Activated CD4-positive, alpha-beta T cell treated with anti-CD3 and anti-CD28 coated beads, Interleukin-2, amount 10 ng/mL, durations not matched to agents 7 days and 5 days (primary cell): ENCODE measurements at regions not wholly inside any gene's neighbourhood (a gene's known extent, or its start where the extent isn't known, plus 50 kb on each side); places are given as distances from the start of the nearest gene placed in this dataset.
"Not testable (repeated sequence)": the region's sequence is repeated elsewhere in the genome, so short reads cannot be mapped to it uniquely, and the experiment has no call there.

Source experiments
- CTCF ChIA-PET: fragments of 350-600 bp; sonication (Branson Sonifier 250); formaldehyde crosslinking; loops from one replicate; lab custom pipeline; 2021; ENCODE audit warnings: antibody characterized with exemption; lab: Charles Lee
- POLR2A ChIA-PET: fragments of 350-600 bp; sonication (Branson Sonifier 250); formaldehyde crosslinking; loops from one replicate; lab custom pipeline; 2021; ENCODE audit warnings: antibody characterized with exemption; lab: Charles Lee
- DNase-seq: peaks from one replicate; pipeline ENCODE4 v3.0.0-alpha.2; 2020
- H3K27ac Mint-ChIP-seq: one replicate; pipeline ENCODE4 v1.8.0; 2021; ENCODE audit warnings: mild to moderate bottlenecking, moderate library complexity, mixed read lengths
- H3K27me3 Mint-ChIP-seq: one replicate; pipeline ENCODE4 v1.8.0; 2021; ENCODE audit warnings: mixed read lengths
- H3K36me3 Mint-ChIP-seq: one replicate; pipeline ENCODE4 v1.8.0; 2021; ENCODE audit warnings: low read depth, mixed read lengths
- H3K4me1 Mint-ChIP-seq: one replicate; pipeline ENCODE4 v1.8.0; 2021; ENCODE audit warnings: mixed read lengths
- H3K4me3 Mint-ChIP-seq: one replicate; pipeline ENCODE4 v1.8.0; 2021; ENCODE audit warnings: mild to moderate bottlenecking, moderate library complexity, mixed read lengths
- H3K9me3 Mint-ChIP-seq: one replicate; pipeline ENCODE4 v1.8.0; 2021; ENCODE audit warnings: mixed read lengths

- no peak overlapping the region for H3K27ac Mint-ChIP-seq
- no peaks in the 10 kb centered on the region for H3K9me3 Mint-ChIP-seq
- H3K4me3 Mint-ChIP-seq = no peak overlapping the region
- no peaks in the 10 kb centered on the region for H3K4me1 Mint-ChIP-seq
- ChIA-PET CTCF (interaction anchor here (1.0 kb wide), 1 partner anchor 79 kb away, joined by 3 read pairs; no protein-coding TSS in a partner anchor), POLR2A (no interaction called here)
- H3K36me3 Mint-ChIP-seq = no peaks in the 10 kb centered on the region
- DNase-seq = no peak
- no peaks in the 10 kb centered on the region for H3K27me3 Mint-ChIP-seq
These were observed 464.9 kb downstream of the PDZRN4 start for GRCh38 chr12:41652981-41653380.

- CTCF ChIA-PET = interaction anchor here (0.7 kb wide), 1 partner anchor 334 kb away, joined by 3 read pairs; no protein-coding TSS in a partner anchor
These were observed 457.5 kb downstream of the PDZRN4 start for GRCh38 chr12:41645624-41646023.

GRCh38 chr12:41642808-41643207 is 454.7 kb downstream of the PDZRN4 start:
- POLR2A ChIA-PET, H3K27ac Mint-ChIP-seq, H3K9me3 Mint-ChIP-seq, H3K4me3 Mint-ChIP-seq, H3K27me3 Mint-ChIP-seq, H3K36me3 Mint-ChIP-seq, DNase-seq, CTCF ChIA-PET, H3K4me1 Mint-ChIP-seq: not testable (repeated sequence)

More at GRCh38 chr12:41645624-41646023, 457.5 kb downstream of the PDZRN4 start:
- POLR2A ChIA-PET = no interaction called here
- H3K27me3 Mint-ChIP-seq = no peaks in the 10 kb centered on the region
- DNase-seq = no peak
- no peaks in the 10 kb centered on the region for H3K36me3 Mint-ChIP-seq
- H3K4me3 Mint-ChIP-seq = no peak overlapping the region
- no peaks in the 10 kb centered on the region for H3K4me1 Mint-ChIP-seq
- H3K27ac Mint-ChIP-seq = no peak overlapping the region
- H3K9me3 Mint-ChIP-seq = no peaks in the 10 kb centered on the region

- Mint-ChIP-seq H3K27me3 (no peaks in the 10 kb centered on the region), H3K27ac (no peak overlapping the region), H3K36me3 (no peaks in the 10 kb centered on the region), H3K4me1 (no peaks in the 10 kb centered on the region), H3K9me3 (no peaks in the 10 kb centered on the region), H3K4me3 (no peak overlapping the region)
- ChIA-PET POLR2A (no interaction called here), CTCF (no interaction called here)
- DNase-seq = no peak
These were observed 448.5 kb downstream of the PDZRN4 start for GRCh38 chr12:41636653-41637052.

GRCh38 chr12:41635626-41636364 is 447.7 kb downstream of the PDZRN4 start:
- no peak overlapping the region for H3K4me3 Mint-ChIP-seq
- ChIA-PET CTCF (no interaction called here), POLR2A (no interaction called here)
- no peak for DNase-seq
- no peak overlapping the region for H3K27ac Mint-ChIP-seq
- no peaks in the 10 kb centered on the region for H3K36me3 Mint-ChIP-seq
- no peaks in the 10 kb centered on the region for H3K27me3 Mint-ChIP-seq
- no peaks in the 10 kb centered on the region for H3K9me3 Mint-ChIP-seq
- H3K4me1 Mint-ChIP-seq = no peaks in the 10 kb centered on the region

DNA sequence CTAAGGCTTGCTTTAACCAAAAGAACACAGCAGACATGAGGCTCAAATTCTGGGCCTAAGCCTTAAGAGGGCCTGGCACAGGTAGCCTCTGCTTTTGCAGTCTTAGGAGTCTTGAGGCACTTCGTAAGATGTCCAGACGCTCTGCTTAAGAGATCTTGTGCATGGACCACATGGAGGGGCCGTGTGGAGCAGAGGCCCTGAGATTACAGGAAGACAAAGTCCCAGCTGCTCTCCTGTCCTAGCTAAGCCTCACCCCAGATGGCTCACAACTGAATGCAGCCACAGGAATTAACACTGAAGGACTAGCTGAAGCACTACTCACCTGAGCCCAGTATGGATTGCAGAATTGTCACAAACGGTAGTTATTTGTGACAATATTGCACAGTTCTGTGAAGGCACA is 446.0 kb downstream of the PDZRN4 start:
- no peak for DNase-seq
- ChIA-PET CTCF (no interaction called here), POLR2A (no interaction called here)
- Mint-ChIP-seq H3K4me1 (no peaks in the 10 kb centered on the region), H3K9me3 (no peaks in the 10 kb centered on the region), H3K27ac (no peak overlapping the region), H3K4me3 (no peak overlapping the region), H3K36me3 (no peaks in the 10 kb centered on the region), H3K27me3 (no peaks in the 10 kb centered on the region)

- ChIA-PET CTCF (no interaction called here), POLR2A (no interaction called here)
- no peak for DNase-seq
- H3K27me3 Mint-ChIP-seq = no peaks in the 10 kb centered on the region
- H3K4me3 Mint-ChIP-seq = no peak overlapping the region
- no peaks in the 10 kb centered on the region for H3K4me1 Mint-ChIP-seq
- H3K36me3 Mint-ChIP-seq = no peaks in the 10 kb centered on the region
- H3K9me3 Mint-ChIP-seq = no peaks in the 10 kb centered on the region
- no peak overlapping the region for H3K27ac Mint-ChIP-seq
These were observed 441.5 kb downstream of the PDZRN4 start for GRCh38 chr12:41629611-41630010.

DNA sequence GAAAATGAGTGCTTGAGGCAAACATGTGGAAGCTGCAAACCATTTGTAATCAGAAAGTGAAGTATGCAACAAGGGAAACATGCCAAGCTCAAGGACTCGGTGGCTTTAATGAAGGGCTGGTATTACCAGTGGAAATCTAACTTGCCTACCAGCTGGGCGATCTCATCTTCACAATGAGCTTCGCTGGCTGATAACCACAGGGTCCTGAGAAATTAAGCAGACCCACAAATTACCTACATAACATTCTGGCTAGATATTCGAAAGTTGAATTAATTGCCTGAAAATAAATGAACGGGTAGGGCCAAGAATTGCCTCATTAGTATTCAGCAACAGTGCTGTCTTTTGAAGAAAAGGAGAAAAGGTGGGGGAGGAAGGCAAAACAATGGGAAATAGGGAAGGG is 439.4 kb downstream of the PDZRN4 start:
- H3K27ac Mint-ChIP-seq = no peak overlapping the region

DNA sequence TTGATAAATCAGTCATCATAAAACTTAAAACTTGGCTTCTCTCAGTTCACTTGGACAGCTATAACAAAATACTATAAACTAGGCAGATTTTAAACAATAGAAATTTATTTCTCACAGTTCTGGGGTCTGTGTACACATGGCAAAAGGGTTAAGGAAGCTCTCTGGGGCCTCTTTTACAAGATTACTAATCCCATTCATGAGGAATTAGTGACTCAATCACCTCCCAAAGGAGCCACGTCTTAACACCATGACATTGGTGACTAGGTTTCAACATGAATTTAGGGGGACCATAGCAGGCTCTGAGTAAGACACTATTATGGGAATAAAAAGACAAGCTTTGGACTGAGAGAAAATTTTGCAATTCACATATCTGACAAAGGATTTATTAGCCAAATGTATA is 436.5 kb downstream of the PDZRN4 start:
- ChIA-PET CTCF (no interaction called here), POLR2A (no interaction called here)
- H3K9me3 Mint-ChIP-seq = no peaks in the 10 kb centered on the region
- no peaks in the 10 kb centered on the region for H3K4me1 Mint-ChIP-seq
- no peaks in the 10 kb centered on the region for H3K27me3 Mint-ChIP-seq
- no peak overlapping the region for H3K27ac Mint-ChIP-seq
- H3K36me3 Mint-ChIP-seq = no peaks in the 10 kb centered on the region
- DNase-seq = no peak
- no peak overlapping the region for H3K4me3 Mint-ChIP-seq

More for the DNA sequence above, 439.4 kb downstream of the PDZRN4 start:
- POLR2A ChIA-PET = no interaction called here
- CTCF ChIA-PET = no interaction called here
- no peak for DNase-seq
- H3K36me3 Mint-ChIP-seq = no peaks in the 10 kb centered on the region
- H3K4me1 Mint-ChIP-seq = no peaks in the 10 kb centered on the region
- H3K9me3 Mint-ChIP-seq = no peaks in the 10 kb centered on the region
- no peak overlapping the region for H3K4me3 Mint-ChIP-seq
- H3K27me3 Mint-ChIP-seq = no peaks in the 10 kb centered on the region
